IMR-90 (cell line): ENCODE measurements at regions not wholly inside any gene's neighbourhood (a gene's known extent, or its start where the extent isn't known, plus 50 kb on each side); places are given as distances from the start of the nearest gene placed in this dataset.

Source experiments
- ATAC-seq: fragments of 200-7000 bp; cut with Tn5 transposase; 2 replicates; pipeline ENCODE4 v1.9.1; 2020; ENCODE audit warnings: low read depth, mild to moderate bottlenecking, moderate library complexity
- BruUV-seq: library from RNA; stranded (reverse); fragments of 400-500 nt; replicated peaks from 2 replicates; lab custom pipeline; 2021; lab: Mats Ljungman, UMichigan
- CTCF ChIA-PET: fragments of 300-600 bp; formaldehyde crosslinking; extraction: SDS; loops from one replicate; lab custom pipeline; 2021; ENCODE audit warnings: antibody characterized with exemption; lab: Yijun Ruan, JAX
- POLR2A ChIA-PET: fragments of 300-600 bp; sonication (Branson Sonifier 250); formaldehyde crosslinking; loops from one replicate; lab custom pipeline; 2022; ENCODE audit warnings: antibody characterized with exemption; ENCODE audit not compliant: unreplicated experiment; lab: Charles Lee
- DNase-seq: peaks from one replicate; pipeline ENCODE4 v3.0.0; 2013
- H2AFZ ChIP-seq: replicated peaks from 2 replicates; pipeline ENCODE3; 2013; ENCODE audit warnings: low read length, mild to moderate bottlenecking; ENCODE audit not compliant: poor library complexity
- H2AK5ac ChIP-seq: 2 replicates; pipeline ENCODE4 v1.6.1; 2013; ENCODE audit warnings: low read depth, low read length, inconsistent platforms
- H2AK9ac ChIP-seq: replicated peaks from 2 replicates; pipeline ENCODE3; 2013; ENCODE audit warnings: mild to moderate bottlenecking, low read depth, low read length, moderate library complexity; ENCODE audit not compliant: poor library complexity
- H2BK120ac ChIP-seq: 2 replicates; pipeline ENCODE4 v1.6.1; 2013; ENCODE audit warnings: low read depth, low read length, inconsistent platforms
- H2BK15ac ChIP-seq: 3 replicates; pipeline ENCODE4 v1.6.1; 2013; ENCODE audit warnings: low read depth, low read length, inconsistent platforms
- H2BK20ac ChIP-seq: 2 replicates; pipeline ENCODE4 v1.6.1; 2013; ENCODE audit warnings: low read depth, mild to moderate bottlenecking, inconsistent platforms, low read length, moderate library complexity
- H2BK5ac ChIP-seq: 2 replicates; pipeline ENCODE4 v1.6.1; 2013; ENCODE audit warnings: mild to moderate bottlenecking, low read depth, low read length, inconsistent platforms; ENCODE audit not compliant: poor library complexity, severe bottlenecking
- H3K14ac ChIP-seq: replicated peaks from 2 replicates; pipeline ENCODE4 v1.6.1; 2013; ENCODE audit warnings: low read depth, low read length, inconsistent platforms
- H3K18ac ChIP-seq: 2 replicates; pipeline ENCODE4 v1.6.1; 2013; ENCODE audit warnings: low read depth, low read length, control low read depth
- H3K23ac ChIP-seq: 2 replicates; pipeline ENCODE4 v1.6.1; 2013; ENCODE audit warnings: low read depth, low read length, inconsistent platforms
- H3K27ac ChIP-seq: 2 replicates; pipeline ENCODE4 v1.5.1; 2013; ENCODE audit warnings: mild to moderate bottlenecking, control low read depth, low read length; ENCODE audit not compliant: insufficient read depth
- H3K27me3 ChIP-seq: 2 replicates; pipeline ENCODE4 v1.6.1; 2013; ENCODE audit warnings: low read length; ENCODE audit not compliant: control insufficient read depth, insufficient read depth
- H3K36me3 ChIP-seq: 2 replicates; pipeline ENCODE4 v1.6.1; 2013; ENCODE audit warnings: low read length, mixed read lengths; ENCODE audit not compliant: control insufficient read depth, insufficient read depth
- H3K4ac ChIP-seq: 2 replicates; pipeline ENCODE4 v1.6.1; 2013; ENCODE audit warnings: low read depth, low read length, inconsistent platforms
- H3K4me1 ChIP-seq: 2 replicates; pipeline ENCODE4 v1.6.1; 2013; ENCODE audit warnings: low read length, mixed read lengths; ENCODE audit not compliant: control insufficient read depth, insufficient read depth
- H3K4me2 ChIP-seq: 2 replicates; pipeline ENCODE4 v1.6.1; 2013; ENCODE audit warnings: low read depth, mild to moderate bottlenecking, control low read depth, low read length, moderate library complexity
- H3K4me3 ChIP-seq: 2 replicates; pipeline ENCODE4 v1.5.1; 2013; ENCODE audit warnings: low read depth, mild to moderate bottlenecking, control low read depth, low read length, moderate library complexity; ENCODE audit not compliant: insufficient read depth
- H3K56ac ChIP-seq: 2 replicates; pipeline ENCODE4 v1.6.1; 2013; ENCODE audit warnings: low read length, inconsistent platforms; ENCODE audit not compliant: insufficient read depth; ENCODE audit errors: extremely low read depth
- H3K79me1 ChIP-seq, 2 experiments: 2 replicates each; pipeline ENCODE4 v1.6.1; 2013; ENCODE audit warnings: low read length in 2 of 2, inconsistent platforms in 1 of 2, low read depth in 1 of 2
- H3K9ac ChIP-seq: 2 replicates; pipeline ENCODE4 v1.6.1; 2013; ENCODE audit warnings: low read depth, low read length, control low read depth
- H3K9me1 ChIP-seq: 2 replicates; pipeline ENCODE4 v1.6.1; 2013; ENCODE audit warnings: low read length, inconsistent platforms; ENCODE audit not compliant: insufficient read depth
- H3K9me3 ChIP-seq: 2 replicates; pipeline ENCODE4 v1.6.1; 2013; ENCODE audit warnings: low read length; ENCODE audit not compliant: control insufficient read depth, insufficient read depth
- H4K20me1 ChIP-seq: 2 replicates; pipeline ENCODE4 v1.6.1; 2013; ENCODE audit warnings: low read length, inconsistent platforms; ENCODE audit not compliant: insufficient read depth
- H4K5ac ChIP-seq: 2 replicates; pipeline ENCODE4 v1.6.1; 2013; ENCODE audit warnings: mild to moderate bottlenecking, low read depth, low read length, control low read depth
- H4K8ac ChIP-seq, 2 experiments: 2 replicates each; pipeline ENCODE4 v1.6.1; 2013; ENCODE audit warnings: low read depth in 2 of 2, low read length in 2 of 2, control low read depth in 1 of 2, inconsistent platforms in 1 of 2
- H4K91ac ChIP-seq: 2 replicates; pipeline ENCODE4 v1.6.1; 2013; ENCODE audit warnings: low read depth, low read length, inconsistent platforms; ENCODE audit not compliant: insufficient read depth
- MAFK ChIP-seq: IDR thresholded peaks from 2 replicates; pipeline ENCODE4 v1.6.1; 2012; ENCODE audit warnings: low read depth, low read length, improper control_type of control experiment
- NFE2L2 ChIP-seq: fragments of 150-350 bp; IDR thresholded peaks from 2 replicates; pipeline ENCODE4 v1.6.1; 2016; ENCODE audit warnings: low read depth, mild to moderate bottlenecking, low read length
- RAD21 ChIP-seq: IDR thresholded peaks from 2 replicates; pipeline ENCODE4 v1.6.1; 2012; ENCODE audit warnings: low read length, improper control_type of control experiment
- SMC3 ChIP-seq: fragments of 150-350 bp; IDR thresholded peaks from 2 replicates; pipeline ENCODE4 v1.6.1; 2016; ENCODE audit warnings: low read depth, mild to moderate bottlenecking, antibody characterized with exemption, low read length, moderate library complexity
- WGBS, 2 experiments: methylation state at CpG; one replicate each; pipeline versions ENCODE4 v1.1.5 to v1.1.7; 2013; ENCODE audit warnings: missing lambda C conversion rate in 2 of 2; ENCODE audit not compliant: insufficient read length in 1 of 2; ENCODE audit errors: extremely low coverage in 2 of 2; 5-methylcytosine and 5-hydroxymethylcytosine counted together
- dilution Hi-C: fragments of 300-500 bp; cut with HindIII; formaldehyde crosslinking; loops from one replicate; pipeline ENCODE4 v1.14.3; 2018; ENCODE audit warnings: low sequenced_read_pairs; ENCODE audit not compliant: unreplicated experiment
- in situ Hi-C: fragments of 300-500 bp; cut with MboI; formaldehyde crosslinking; loops from 3 replicates; pipeline ENCODE4 v1.14.3; 2019; ENCODE audit warnings: low sequenced_read_pairs, inconsistent platforms, mixed read lengths
- intact Hi-C: fragments of 100-400 bp; cut with micrococcal nuclease; formaldehyde crosslinking; loops from 2 replicates; pipeline ENCODE4 v1.10.0; 2022
- TF ChIP-seq, protein P1 (sequence below): conservative IDR thresholded peaks from 2 replicates; pipeline ENCODE4 v1.5.1; 2012; ENCODE audit warnings: mild to moderate bottlenecking, low read depth, low read length, improper control_type of control experiment
- TF ChIP-seq, protein P2 (sequence below): fragments of 150-350 bp; IDR thresholded peaks from 2 replicates; pipeline ENCODE4 v1.6.1; 2016; ENCODE audit warnings: low read depth, mild to moderate bottlenecking, low read length, moderate library complexity, borderline replicate concordance
- TF ChIP-seq, protein P3 (sequence below): fragments of 150-350 bp; IDR thresholded peaks from 2 replicates; pipeline ENCODE4 v1.6.1; 2017; ENCODE audit warnings: mild to moderate bottlenecking, antibody characterized with exemption, low read length, low read depth

DNA sequence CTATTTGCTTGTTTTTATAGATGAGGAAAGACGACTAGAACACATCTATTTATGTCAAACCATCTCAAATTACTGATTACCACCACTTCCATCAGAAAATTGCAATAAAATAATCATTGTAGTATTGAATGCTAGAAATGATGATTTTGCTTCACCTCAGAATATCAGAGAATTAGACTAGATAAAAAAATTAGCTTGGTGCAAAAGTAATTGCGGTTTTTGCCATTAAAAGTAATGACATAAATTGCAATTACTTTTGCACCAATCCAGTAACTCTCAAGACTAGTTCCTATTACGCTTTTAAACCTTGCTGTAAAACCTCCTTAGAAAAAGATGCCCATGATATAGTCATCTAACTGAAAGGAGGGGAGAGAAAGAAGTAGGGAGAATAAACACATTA, 556.7 kb upstream of the GRIN3A start:
- Histone ChIP-seq H3K27ac (no peak overlapping the region), H3K4me2 (no peak overlapping the region), H2BK120ac (no peak overlapping the region), H3K27me3 (no peaks in the 10 kb centered on the region), H3K4me3 (no peak overlapping the region), H4K8ac (no peak overlapping the region), H2BK15ac (no peak overlapping the region), H4K5ac (no peak overlapping the region), H3K18ac (no peak overlapping the region), H2AK5ac (no peak overlapping the region), H3K4ac (no peak overlapping the region), H3K36me3 (no peaks in the 10 kb centered on the region), H3K56ac (no peak overlapping the region), H3K23ac (no peak overlapping the region), H3K79me1 (no peaks in the 10 kb centered on the region), H3K14ac (no peak overlapping the region), H3K9ac (no peak overlapping the region), H3K9me1 (no peaks in the 10 kb centered on the region), H4K91ac (no peak overlapping the region), H4K20me1 (no peaks in the 10 kb centered on the region), H2BK20ac (no peak overlapping the region), H3K9me3 (no peaks in the 10 kb centered on the region), H2BK5ac (no peak overlapping the region), H2AFZ (no peak overlapping the region), H2AK9ac (no peak overlapping the region), H3K4me1 (no peaks in the 10 kb centered on the region)
- no peak for TF ChIP-seq MAFK
- TF ChIP-seq, protein P1, sequence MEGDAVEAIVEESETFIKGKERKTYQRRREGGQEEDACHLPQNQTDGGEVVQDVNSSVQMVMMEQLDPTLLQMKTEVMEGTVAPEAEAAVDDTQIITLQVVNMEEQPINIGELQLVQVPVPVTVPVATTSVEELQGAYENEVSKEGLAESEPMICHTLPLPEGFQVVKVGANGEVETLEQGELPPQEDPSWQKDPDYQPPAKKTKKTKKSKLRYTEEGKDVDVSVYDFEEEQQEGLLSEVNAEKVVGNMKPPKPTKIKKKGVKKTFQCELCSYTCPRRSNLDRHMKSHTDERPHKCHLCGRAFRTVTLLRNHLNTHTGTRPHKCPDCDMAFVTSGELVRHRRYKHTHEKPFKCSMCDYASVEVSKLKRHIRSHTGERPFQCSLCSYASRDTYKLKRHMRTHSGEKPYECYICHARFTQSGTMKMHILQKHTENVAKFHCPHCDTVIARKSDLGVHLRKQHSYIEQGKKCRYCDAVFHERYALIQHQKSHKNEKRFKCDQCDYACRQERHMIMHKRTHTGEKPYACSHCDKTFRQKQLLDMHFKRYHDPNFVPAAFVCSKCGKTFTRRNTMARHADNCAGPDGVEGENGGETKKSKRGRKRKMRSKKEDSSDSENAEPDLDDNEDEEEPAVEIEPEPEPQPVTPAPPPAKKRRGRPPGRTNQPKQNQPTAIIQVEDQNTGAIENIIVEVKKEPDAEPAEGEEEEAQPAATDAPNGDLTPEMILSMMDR: no peak
- TF ChIP-seq, protein P2, sequence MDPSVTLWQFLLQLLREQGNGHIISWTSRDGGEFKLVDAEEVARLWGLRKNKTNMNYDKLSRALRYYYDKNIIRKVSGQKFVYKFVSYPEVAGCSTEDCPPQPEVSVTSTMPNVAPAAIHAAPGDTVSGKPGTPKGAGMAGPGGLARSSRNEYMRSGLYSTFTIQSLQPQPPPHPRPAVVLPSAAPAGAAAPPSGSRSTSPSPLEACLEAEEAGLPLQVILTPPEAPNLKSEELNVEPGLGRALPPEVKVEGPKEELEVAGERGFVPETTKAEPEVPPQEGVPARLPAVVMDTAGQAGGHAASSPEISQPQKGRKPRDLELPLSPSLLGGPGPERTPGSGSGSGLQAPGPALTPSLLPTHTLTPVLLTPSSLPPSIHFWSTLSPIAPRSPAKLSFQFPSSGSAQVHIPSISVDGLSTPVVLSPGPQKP: no peak
- no peak for TF ChIP-seq SMC3
- no peak for TF ChIP-seq RAD21
- no peak for TF ChIP-seq NFE2L2
- TF ChIP-seq, protein P3, sequence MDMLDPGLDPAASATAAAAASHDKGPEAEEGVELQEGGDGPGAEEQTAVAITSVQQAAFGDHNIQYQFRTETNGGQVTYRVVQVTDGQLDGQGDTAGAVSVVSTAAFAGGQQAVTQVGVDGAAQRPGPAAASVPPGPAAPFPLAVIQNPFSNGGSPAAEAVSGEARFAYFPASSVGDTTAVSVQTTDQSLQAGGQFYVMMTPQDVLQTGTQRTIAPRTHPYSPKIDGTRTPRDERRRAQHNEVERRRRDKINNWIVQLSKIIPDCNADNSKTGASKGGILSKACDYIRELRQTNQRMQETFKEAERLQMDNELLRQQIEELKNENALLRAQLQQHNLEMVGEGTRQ: no peak
- BruUV-seq: no TSS peak
- POLR2A ChIA-PET: no interaction called here
- DNase-seq (no peak), ATAC-seq (no peak)
- dilution Hi-C loops (no loop called here), in situ Hi-C loops (no loop called here), intact Hi-C loops (no loop called here)
- no CpG with 5 or more reads among the region's 3 CpGs for WGBS, 2 experiments
- CTCF ChIA-PET: no interaction called here
